ENCODE measurements at regions not wholly inside any gene's neighbourhood (a gene's known extent, or its start where the extent isn't known, plus 50 kb on each side); places are given as distances from the start of the nearest gene placed in this dataset.

DNA sequence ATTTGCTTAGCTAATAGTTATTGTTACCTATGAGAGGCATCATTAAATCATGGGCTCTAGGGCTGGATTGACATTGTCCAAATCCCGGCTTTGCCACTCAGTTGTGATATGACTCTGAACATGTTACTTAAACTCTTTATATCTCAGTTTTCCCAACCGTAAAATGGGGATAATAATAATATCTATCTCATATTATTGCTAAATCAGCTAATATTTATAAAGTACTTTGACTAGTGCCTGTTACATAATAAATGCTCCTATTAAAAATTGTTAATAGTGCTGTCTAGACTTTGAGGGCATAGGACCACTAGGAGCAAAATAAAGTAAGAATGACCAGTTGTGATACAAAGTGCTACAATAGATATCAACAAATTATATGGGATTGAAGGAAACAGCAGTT lies 376.3 kb upstream of the FIGN start:
- no peak for DNase-seq (ENCODE audit: low read depth)
- H3K27me3 ChIP-seq (ENCODE audit: control insufficient read depth, insufficient read depth, low read length) = no peaks in the 10 kb centered on the region
- no peak for FAIRE-seq
- no peak overlapping the region for H3K4me3 ChIP-seq (ENCODE audit: low read depth, low read length)
- TF ChIP-seq, protein P1, sequence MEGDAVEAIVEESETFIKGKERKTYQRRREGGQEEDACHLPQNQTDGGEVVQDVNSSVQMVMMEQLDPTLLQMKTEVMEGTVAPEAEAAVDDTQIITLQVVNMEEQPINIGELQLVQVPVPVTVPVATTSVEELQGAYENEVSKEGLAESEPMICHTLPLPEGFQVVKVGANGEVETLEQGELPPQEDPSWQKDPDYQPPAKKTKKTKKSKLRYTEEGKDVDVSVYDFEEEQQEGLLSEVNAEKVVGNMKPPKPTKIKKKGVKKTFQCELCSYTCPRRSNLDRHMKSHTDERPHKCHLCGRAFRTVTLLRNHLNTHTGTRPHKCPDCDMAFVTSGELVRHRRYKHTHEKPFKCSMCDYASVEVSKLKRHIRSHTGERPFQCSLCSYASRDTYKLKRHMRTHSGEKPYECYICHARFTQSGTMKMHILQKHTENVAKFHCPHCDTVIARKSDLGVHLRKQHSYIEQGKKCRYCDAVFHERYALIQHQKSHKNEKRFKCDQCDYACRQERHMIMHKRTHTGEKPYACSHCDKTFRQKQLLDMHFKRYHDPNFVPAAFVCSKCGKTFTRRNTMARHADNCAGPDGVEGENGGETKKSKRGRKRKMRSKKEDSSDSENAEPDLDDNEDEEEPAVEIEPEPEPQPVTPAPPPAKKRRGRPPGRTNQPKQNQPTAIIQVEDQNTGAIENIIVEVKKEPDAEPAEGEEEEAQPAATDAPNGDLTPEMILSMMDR (IDR thresholded peaks at IDR 0.05; ENCODE audit: insufficient read depth, low read length, severe bottlenecking) = no peak
- H3K36me3 ChIP-seq (ENCODE audit: control insufficient read depth, insufficient read depth, low read length) = no peaks in the 10 kb centered on the region

DNA sequence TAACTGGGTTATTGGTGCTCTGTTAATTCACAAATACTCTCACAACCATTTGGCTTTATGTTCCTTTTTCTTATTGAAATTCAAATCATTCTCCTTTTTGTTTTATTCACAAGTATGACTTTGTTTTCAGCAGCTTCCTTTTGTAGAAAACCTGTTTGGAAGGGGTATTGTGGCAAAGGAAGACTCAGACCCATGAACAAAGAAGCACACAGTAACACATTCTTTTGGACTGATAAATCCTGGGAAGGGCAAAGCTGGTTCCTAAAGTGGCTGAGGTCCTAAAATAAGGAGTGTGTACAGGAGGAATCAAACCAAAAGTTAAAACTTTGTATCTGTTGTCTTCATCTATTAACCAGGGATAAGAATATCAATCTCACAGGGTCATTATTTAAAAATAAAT lies 374.7 kb upstream of the FIGN start:
- H3K27me3 ChIP-seq (ENCODE audit: control insufficient read depth, insufficient read depth, low read length) = no peaks in the 10 kb centered on the region
- FAIRE-seq (no peak), DNase-seq (ENCODE audit: low read depth) (no peak)
- TF ChIP-seq, protein P1 (IDR thresholded peaks at IDR 0.05; ENCODE audit: insufficient read depth, low read length, severe bottlenecking) = no peak
- H3K4me3 ChIP-seq (ENCODE audit: low read depth, low read length) = no peak overlapping the region
- no peaks in the 10 kb centered on the region for H3K36me3 ChIP-seq (ENCODE audit: control insufficient read depth, insufficient read depth, low read length)

DNA sequence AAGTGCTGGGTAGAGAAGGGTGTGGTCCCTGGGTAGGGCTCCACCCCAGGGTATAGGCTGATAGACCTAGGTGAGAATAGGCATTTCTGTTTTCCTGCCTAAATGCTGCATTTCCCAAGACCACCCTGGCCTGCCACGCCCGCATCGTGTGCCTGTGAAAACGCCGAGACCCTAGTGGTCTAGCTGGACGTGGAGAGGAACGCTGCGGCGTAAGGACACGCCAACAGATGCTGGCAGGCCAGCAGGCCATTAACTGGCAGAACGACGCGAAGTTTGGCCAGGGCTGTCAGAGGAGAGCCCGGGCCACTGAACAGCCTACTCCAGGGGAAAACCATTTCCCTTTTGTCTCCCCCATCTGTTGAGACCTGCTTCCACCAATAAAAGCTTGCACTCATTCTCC lies 373.2 kb upstream of the FIGN start:
- FAIRE-seq = no peak

DNA sequence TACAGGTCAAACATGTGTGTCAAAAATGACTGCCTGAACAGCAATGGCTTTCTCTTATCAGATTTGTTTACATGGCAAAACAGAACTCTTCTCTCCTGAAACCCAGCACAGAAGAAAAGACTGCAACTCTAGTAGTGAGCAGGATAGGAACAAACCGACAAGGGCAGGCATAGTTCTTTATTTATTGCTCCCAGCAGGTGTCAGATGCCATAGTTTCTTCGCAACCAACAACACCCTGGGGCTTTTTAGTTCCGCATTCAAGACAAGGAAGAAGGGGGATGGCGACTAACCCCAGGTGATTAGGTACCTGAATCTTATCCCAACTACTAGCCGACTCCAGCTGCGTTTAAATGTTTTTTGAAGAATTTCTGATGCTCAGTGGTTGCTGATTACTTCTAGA lies 367.5 kb upstream of the FIGN start:
- Histone ChIP-seq H3K4me3 (ENCODE audit: low read depth, low read length) (no peak overlapping the region), H3K36me3 (ENCODE audit: control insufficient read depth, insufficient read depth, low read length) (no peaks in the 10 kb centered on the region), H3K27me3 (ENCODE audit: control insufficient read depth, insufficient read depth, low read length) (no peaks in the 10 kb centered on the region)
- TF ChIP-seq, protein P1 (IDR thresholded peaks at IDR 0.05; ENCODE audit: insufficient read depth, low read length, severe bottlenecking) = no peak
- DNase-seq (ENCODE audit: low read depth) (no peak), FAIRE-seq (no peak)

More for the DNA sequence above, 373.2 kb upstream of the FIGN start:
- Histone ChIP-seq H3K27me3 (ENCODE audit: control insufficient read depth, insufficient read depth, low read length) (no peaks in the 10 kb centered on the region), H3K4me3 (ENCODE audit: low read depth, low read length) (no peak overlapping the region), H3K36me3 (ENCODE audit: control insufficient read depth, insufficient read depth, low read length) (no peaks in the 10 kb centered on the region)
- TF ChIP-seq, protein P1 (IDR thresholded peaks at IDR 0.05; ENCODE audit: insufficient read depth, low read length, severe bottlenecking) = no peak
- DNase-seq (ENCODE audit: low read depth) = no peak

DNA sequence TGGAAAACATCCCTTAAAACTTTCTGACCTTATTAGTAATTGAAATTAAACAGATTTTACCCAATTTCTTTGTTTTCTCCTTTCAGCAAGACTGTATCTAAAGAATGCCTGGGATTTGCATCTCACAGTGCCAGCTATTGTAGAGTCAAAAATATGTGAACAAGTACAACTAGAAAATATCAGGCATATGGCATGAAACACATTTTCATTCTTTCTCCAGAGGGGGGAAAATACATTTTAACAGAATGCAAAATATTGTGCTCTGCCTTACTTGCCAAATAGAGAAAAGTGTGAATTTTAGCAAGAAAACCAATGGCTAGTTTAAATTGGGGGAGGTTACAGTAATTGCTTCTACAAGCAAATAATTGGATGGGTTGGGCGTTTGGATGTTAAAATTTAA lies 366.6 kb upstream of the FIGN start:
- Histone ChIP-seq H3K27me3 (ENCODE audit: control insufficient read depth, insufficient read depth, low read length) (no peaks in the 10 kb centered on the region), H3K36me3 (ENCODE audit: control insufficient read depth, insufficient read depth, low read length) (no peaks in the 10 kb centered on the region), H3K4me3 (ENCODE audit: low read depth, low read length) (no peak overlapping the region)
- TF ChIP-seq, protein P1 (IDR thresholded peaks at IDR 0.05; ENCODE audit: insufficient read depth, low read length, severe bottlenecking) = no peak
- DNase-seq (ENCODE audit: low read depth) (no peak), FAIRE-seq (no peak)

DNA sequence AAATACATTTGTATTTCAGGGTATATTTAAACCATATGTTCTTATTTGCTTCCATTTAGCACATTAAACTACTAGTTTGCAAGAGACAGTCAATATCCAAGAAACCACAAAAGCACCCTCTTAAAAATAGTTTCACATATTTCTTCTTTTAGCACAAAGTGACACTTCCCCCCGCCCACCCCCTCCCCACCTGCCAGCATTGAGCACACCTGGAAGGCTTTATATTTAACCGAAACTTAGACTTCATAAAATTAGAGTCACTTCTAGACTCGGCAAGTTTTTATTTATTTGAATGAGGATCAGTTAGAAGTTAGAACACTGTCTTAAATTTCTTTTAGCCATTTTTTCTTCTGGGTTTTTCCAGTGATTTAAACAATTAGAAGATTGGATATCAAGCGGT lies 355.9 kb upstream of the FIGN start:
- H3K27me3 ChIP-seq (ENCODE audit: control insufficient read depth, insufficient read depth, low read length) = no peaks in the 10 kb centered on the region
- H3K4me3 ChIP-seq (ENCODE audit: low read depth, low read length) = no peak overlapping the region
- DNase-seq (ENCODE audit: low read depth) (no peak), FAIRE-seq (no peak)
- H3K36me3 ChIP-seq (ENCODE audit: control insufficient read depth, insufficient read depth, low read length) = no peaks in the 10 kb centered on the region
- TF ChIP-seq, protein P1 (IDR thresholded peaks at IDR 0.05; ENCODE audit: insufficient read depth, low read length, severe bottlenecking) = no peak

All from bronchial epithelial cell (primary cell).